IMR-90 (cell line): ENCODE measurements at regions not wholly inside any gene's neighbourhood (a gene's known extent, or its start where the extent isn't known, plus 50 kb on each side); places are given as distances from the start of the nearest gene placed in this dataset.

Experiments used
- ATAC-seq: fragments of 200-7000 bp; cut with Tn5 transposase; 2 replicates; pipeline ENCODE4 v1.9.1; 2020; ENCODE audit warnings: low read depth, mild to moderate bottlenecking, moderate library complexity
- BruUV-seq: library from RNA; stranded (reverse); fragments of 400-500 nt; replicated peaks from 2 replicates; lab custom pipeline; 2021; lab: Mats Ljungman, UMichigan
- CTCF ChIA-PET: fragments of 300-600 bp; formaldehyde crosslinking; extraction: SDS; loops from one replicate; lab custom pipeline; 2021; ENCODE audit warnings: antibody characterized with exemption; lab: Yijun Ruan, JAX
- POLR2A ChIA-PET: fragments of 300-600 bp; sonication (Branson Sonifier 250); formaldehyde crosslinking; loops from one replicate; lab custom pipeline; 2022; ENCODE audit warnings: antibody characterized with exemption; ENCODE audit not compliant: unreplicated experiment; lab: Charles Lee
- DNase-seq: peaks from one replicate; pipeline ENCODE4 v3.0.0; 2013
- H2AFZ ChIP-seq: replicated peaks from 2 replicates; pipeline ENCODE3; 2013; ENCODE audit warnings: low read length, mild to moderate bottlenecking; ENCODE audit not compliant: poor library complexity
- H2AK5ac ChIP-seq: 2 replicates; pipeline ENCODE4 v1.6.1; 2013; ENCODE audit warnings: low read depth, low read length, inconsistent platforms
- H2AK9ac ChIP-seq: replicated peaks from 2 replicates; pipeline ENCODE3; 2013; ENCODE audit warnings: mild to moderate bottlenecking, low read depth, low read length, moderate library complexity; ENCODE audit not compliant: poor library complexity
- H2BK120ac ChIP-seq: 2 replicates; pipeline ENCODE4 v1.6.1; 2013; ENCODE audit warnings: low read depth, low read length, inconsistent platforms
- H2BK15ac ChIP-seq: 3 replicates; pipeline ENCODE4 v1.6.1; 2013; ENCODE audit warnings: low read depth, low read length, inconsistent platforms
- H2BK20ac ChIP-seq: 2 replicates; pipeline ENCODE4 v1.6.1; 2013; ENCODE audit warnings: low read depth, mild to moderate bottlenecking, inconsistent platforms, low read length, moderate library complexity
- H2BK5ac ChIP-seq: 2 replicates; pipeline ENCODE4 v1.6.1; 2013; ENCODE audit warnings: mild to moderate bottlenecking, low read depth, low read length, inconsistent platforms; ENCODE audit not compliant: poor library complexity, severe bottlenecking
- H3K14ac ChIP-seq: replicated peaks from 2 replicates; pipeline ENCODE4 v1.6.1; 2013; ENCODE audit warnings: low read depth, low read length, inconsistent platforms
- H3K18ac ChIP-seq: 2 replicates; pipeline ENCODE4 v1.6.1; 2013; ENCODE audit warnings: low read depth, low read length, control low read depth
- H3K23ac ChIP-seq: 2 replicates; pipeline ENCODE4 v1.6.1; 2013; ENCODE audit warnings: low read depth, low read length, inconsistent platforms
- H3K27ac ChIP-seq: 2 replicates; pipeline ENCODE4 v1.5.1; 2013; ENCODE audit warnings: mild to moderate bottlenecking, control low read depth, low read length; ENCODE audit not compliant: insufficient read depth
- H3K27me3 ChIP-seq: 2 replicates; pipeline ENCODE4 v1.6.1; 2013; ENCODE audit warnings: low read length; ENCODE audit not compliant: control insufficient read depth, insufficient read depth
- H3K36me3 ChIP-seq: 2 replicates; pipeline ENCODE4 v1.6.1; 2013; ENCODE audit warnings: low read length, mixed read lengths; ENCODE audit not compliant: control insufficient read depth, insufficient read depth
- H3K4ac ChIP-seq: 2 replicates; pipeline ENCODE4 v1.6.1; 2013; ENCODE audit warnings: low read depth, low read length, inconsistent platforms
- H3K4me1 ChIP-seq: 2 replicates; pipeline ENCODE4 v1.6.1; 2013; ENCODE audit warnings: low read length, mixed read lengths; ENCODE audit not compliant: control insufficient read depth, insufficient read depth
- H3K4me2 ChIP-seq: 2 replicates; pipeline ENCODE4 v1.6.1; 2013; ENCODE audit warnings: low read depth, mild to moderate bottlenecking, control low read depth, low read length, moderate library complexity
- H3K4me3 ChIP-seq: 2 replicates; pipeline ENCODE4 v1.5.1; 2013; ENCODE audit warnings: low read depth, mild to moderate bottlenecking, control low read depth, low read length, moderate library complexity; ENCODE audit not compliant: insufficient read depth
- H3K56ac ChIP-seq: 2 replicates; pipeline ENCODE4 v1.6.1; 2013; ENCODE audit warnings: low read length, inconsistent platforms; ENCODE audit not compliant: insufficient read depth; ENCODE audit errors: extremely low read depth
- H3K79me1 ChIP-seq, 2 experiments: 2 replicates each; pipeline ENCODE4 v1.6.1; 2013; ENCODE audit warnings: low read length in 2 of 2, inconsistent platforms in 1 of 2, low read depth in 1 of 2
- H3K9ac ChIP-seq: 2 replicates; pipeline ENCODE4 v1.6.1; 2013; ENCODE audit warnings: low read depth, low read length, control low read depth
- H3K9me1 ChIP-seq: 2 replicates; pipeline ENCODE4 v1.6.1; 2013; ENCODE audit warnings: low read length, inconsistent platforms; ENCODE audit not compliant: insufficient read depth
- H3K9me3 ChIP-seq: 2 replicates; pipeline ENCODE4 v1.6.1; 2013; ENCODE audit warnings: low read length; ENCODE audit not compliant: control insufficient read depth, insufficient read depth
- H4K20me1 ChIP-seq: 2 replicates; pipeline ENCODE4 v1.6.1; 2013; ENCODE audit warnings: low read length, inconsistent platforms; ENCODE audit not compliant: insufficient read depth
- H4K5ac ChIP-seq: 2 replicates; pipeline ENCODE4 v1.6.1; 2013; ENCODE audit warnings: mild to moderate bottlenecking, low read depth, low read length, control low read depth
- H4K8ac ChIP-seq, 2 experiments: 2 replicates each; pipeline ENCODE4 v1.6.1; 2013; ENCODE audit warnings: low read depth in 2 of 2, low read length in 2 of 2, control low read depth in 1 of 2, inconsistent platforms in 1 of 2
- H4K91ac ChIP-seq: 2 replicates; pipeline ENCODE4 v1.6.1; 2013; ENCODE audit warnings: low read depth, low read length, inconsistent platforms; ENCODE audit not compliant: insufficient read depth
- CEBPB ChIP-seq: IDR thresholded peaks from 2 replicates; pipeline ENCODE4 v1.6.1; 2012; ENCODE audit warnings: low read depth, low read length, improper control_type of control experiment
- CHD1 ChIP-seq: IDR thresholded peaks from 2 replicates; pipeline ENCODE4 v1.6.1; 2012; ENCODE audit warnings: low read depth, low read length, improper control_type of control experiment
- FOS ChIP-seq: fragments of 150-350 bp; IDR thresholded peaks from 2 replicates; pipeline ENCODE4 v1.6.1; 2016; ENCODE audit warnings: low read depth, low read length
- MAZ ChIP-seq: IDR thresholded peaks from 2 replicates; pipeline ENCODE4 v1.6.1; 2012; ENCODE audit warnings: low read depth, mild to moderate bottlenecking, low read length, improper control_type of control experiment, moderate library complexity, borderline replicate concordance
- NFE2L2 ChIP-seq: fragments of 150-350 bp; IDR thresholded peaks from 2 replicates; pipeline ENCODE4 v1.6.1; 2016; ENCODE audit warnings: low read depth, mild to moderate bottlenecking, low read length
- POLR2A ChIP-seq: IDR thresholded peaks from 2 replicates; pipeline ENCODE4 v1.6.1; 2012; ENCODE audit warnings: mild to moderate bottlenecking, low read depth, low read length
- RAD21 ChIP-seq: IDR thresholded peaks from 2 replicates; pipeline ENCODE4 v1.6.1; 2012; ENCODE audit warnings: low read length, improper control_type of control experiment
- RCOR1 ChIP-seq: IDR thresholded peaks from 2 replicates; pipeline ENCODE4 v1.6.1; 2012; ENCODE audit warnings: mild to moderate bottlenecking, low read length, improper control_type of control experiment; ENCODE audit not compliant: insufficient replicate concordance
- RFX5 ChIP-seq: IDR thresholded peaks from 2 replicates; pipeline ENCODE4 v1.8.0; 2012; ENCODE audit warnings: low read depth, mild to moderate bottlenecking, low read length, moderate library complexity
- WGBS, 2 experiments: methylation state at CpG; one replicate each; pipeline versions ENCODE4 v1.1.5 to v1.1.7; 2013; ENCODE audit warnings: missing lambda C conversion rate in 2 of 2; ENCODE audit not compliant: insufficient read length in 1 of 2; ENCODE audit errors: extremely low coverage in 2 of 2; 5-methylcytosine and 5-hydroxymethylcytosine counted together
- dilution Hi-C: fragments of 300-500 bp; cut with HindIII; formaldehyde crosslinking; loops from one replicate; pipeline ENCODE4 v1.14.3; 2018; ENCODE audit warnings: low sequenced_read_pairs; ENCODE audit not compliant: unreplicated experiment
- in situ Hi-C: fragments of 300-500 bp; cut with MboI; formaldehyde crosslinking; loops from 3 replicates; pipeline ENCODE4 v1.14.3; 2019; ENCODE audit warnings: low sequenced_read_pairs, inconsistent platforms, mixed read lengths
- intact Hi-C: fragments of 100-400 bp; cut with micrococcal nuclease; formaldehyde crosslinking; loops from 2 replicates; pipeline ENCODE4 v1.10.0; 2022

GRCh38 chr2:6249557-6249956, 557.4 kb downstream of the SOX11 start:
- no peak overlapping the region for H4K8ac ChIP-seq
- no peak overlapping the region for H2AFZ ChIP-seq
- POLR2A ChIA-PET: no interaction called here
- H2AK5ac ChIP-seq: no peak overlapping the region
- H3K27ac ChIP-seq: no peak overlapping the region
- no peak overlapping the region for H2BK120ac ChIP-seq
- no peak overlapping the region for H2BK20ac ChIP-seq
- no peak overlapping the region for H2BK15ac ChIP-seq
- H3K14ac ChIP-seq: no peak overlapping the region
- H4K5ac ChIP-seq: no peak overlapping the region
- H2BK5ac ChIP-seq: no peak overlapping the region
- CTCF ChIA-PET: no interaction called here
- BruUV-seq: no TSS peak
- ATAC-seq (no peak), DNase-seq (no peak)
- H4K20me1 ChIP-seq: no peaks in the 10 kb centered on the region
- H3K4me1 ChIP-seq: no peaks in the 10 kb centered on the region
- no peak overlapping the region for H3K56ac ChIP-seq
- no peaks in the 10 kb centered on the region for H3K9me1 ChIP-seq
- H3K36me3 ChIP-seq: no peaks in the 10 kb centered on the region
- H3K9me3 ChIP-seq: no peaks in the 10 kb centered on the region; the same call in 1 of the 2 replicates
- H3K4me3 ChIP-seq: no peak overlapping the region
- H3K23ac ChIP-seq: no peak overlapping the region
- H4K91ac ChIP-seq: no peak overlapping the region
- H3K4me2 ChIP-seq: no peak overlapping the region
- H3K4ac ChIP-seq: no peak overlapping the region
- WGBS, 2 experiments: no CpG with 5 or more reads among the region's 5 CpGs
- H3K18ac ChIP-seq: no peak overlapping the region
- H2AK9ac ChIP-seq: no peak overlapping the region
- H3K27me3 ChIP-seq: no peaks in the 10 kb centered on the region
- no peak for TF ChIP-seq RAD21
- no peak for TF ChIP-seq CEBPB
- TF ChIP-seq POLR2A: no peak
- no peak for TF ChIP-seq NFE2L2
- TF ChIP-seq CHD1: no peak
- TF ChIP-seq RFX5: no peak
- no peak for TF ChIP-seq RCOR1
- TF ChIP-seq MAZ: no peak
- TF ChIP-seq FOS: no peak
- in situ Hi-C loops (no loop called here), dilution Hi-C loops (no loop called here), intact Hi-C loops (no loop called here)
- no peak overlapping the region for H3K9ac ChIP-seq
- H3K79me1 ChIP-seq: no peaks in the 10 kb centered on the region
